ENCODE measurements at regions not wholly inside any gene's neighbourhood (a gene's known extent, or its start where the extent isn't known, plus 50 kb on each side); places are given as distances from the start of the nearest gene placed in this dataset.
A peak's percentile ranks its signal among the peaks of the same experiment; 100 is the strongest.

- H3K9me3 ChIP-seq: peaks cover 6% of the 10 kb centered on the region; the same call in 1 of the 2 replicates
- no peak overlapping the region for H3K27ac Mint-ChIP-seq (ENCODE audit: unreplicated experiment)
- no peaks in the 10 kb centered on the region for H3K27me3 ChIP-seq (replicated peaks; ENCODE audit: control insufficient read depth, insufficient read depth, low read length)
- ChIA-PET POLR2A (no interaction called here), CTCF (no interaction called here)
- H3K36me3 Mint-ChIP-seq (ENCODE audit: insufficient read depth, unreplicated experiment): no peaks in the 10 kb centered on the region
- no peak for DNase-seq
- H3K4me1 Mint-ChIP-seq (ENCODE audit: low read depth, unreplicated experiment): peaks cover 18% of the 10 kb centered on the region
- intact Hi-C loops (cut with micrococcal nuclease; ENCODE audit: unreplicated experiment): no loop called here
- peaks cover 20% of the 10 kb centered on the region for H3K9me3 Mint-ChIP-seq (ENCODE audit: unreplicated experiment)
- peaks cover 2% of the 10 kb centered on the region for H3K36me3 ChIP-seq (ENCODE audit: control insufficient read depth, insufficient read depth, low read length)
- BruUV-seq (replicated peaks): no TSS peak
- H3K4me3 ChIP-seq (ENCODE audit: low read depth, low read length): no peak overlapping the region
- H3K27me3 Mint-ChIP-seq (ENCODE audit: insufficient read depth, unreplicated experiment): no peaks in the 10 kb centered on the region
- peaks cover 19% of the 10 kb centered on the region for H3K4me1 ChIP-seq
- H3K4me3 Mint-ChIP-seq (ENCODE audit: unreplicated experiment): no peak overlapping the region
- no peak for TF ChIP-seq CTCF (IDR thresholded peaks at IDR 0.05; ENCODE audit: insufficient read depth in 1 of 2, low read depth in 1 of 2, low read length in 1 of 2, severe bottlenecking in 1 of 2, unreplicated experiment in 1 of 2)
Measured at GRCh38 chr12:5310151-5310550, 121.8 kb upstream of the NTF3 start.

GRCh38 chr12:5317556-5317955 is 114.4 kb upstream of the NTF3 start:
- peaks cover 51% of the 10 kb centered on the region for H3K9me3 Mint-ChIP-seq (ENCODE audit: unreplicated experiment)
- POLR2A ChIA-PET: no interaction called here
- peaks cover 12% of the 10 kb centered on the region for H3K4me1 Mint-ChIP-seq (ENCODE audit: low read depth, unreplicated experiment)
- Histone ChIP-seq H3K36me3 (ENCODE audit: control insufficient read depth, insufficient read depth, low read length) (peaks cover 2% of the 10 kb centered on the region; the same call in 1 of the 2 replicates), H3K4me1 (no peaks in the 10 kb centered on the region), H3K9me3 (0 out of 2 replicates have a peak, but pooled peaks cover under 1% of the 10 kb centered on the region), H3K27me3 (replicated peaks; ENCODE audit: control insufficient read depth, insufficient read depth, low read length) (no peaks in the 10 kb centered on the region), H3K4me3 (ENCODE audit: low read depth, low read length) (no peak overlapping the region)
- BruUV-seq (replicated peaks): no TSS peak
- CTCF ChIA-PET: no interaction called here
- TF ChIP-seq CTCF (IDR thresholded peaks at IDR 0.05; ENCODE audit: insufficient read depth in 1 of 2, low read depth in 1 of 2, low read length in 1 of 2, severe bottlenecking in 1 of 2, unreplicated experiment in 1 of 2): no peak
- peaks cover 4% of the 10 kb centered on the region for H3K36me3 Mint-ChIP-seq (ENCODE audit: insufficient read depth, unreplicated experiment)
- no peak for DNase-seq
- H3K4me3 Mint-ChIP-seq (ENCODE audit: unreplicated experiment): no peak overlapping the region
- H3K27me3 Mint-ChIP-seq (ENCODE audit: insufficient read depth, unreplicated experiment): no peaks in the 10 kb centered on the region
- no peak overlapping the region for H3K27ac Mint-ChIP-seq (ENCODE audit: unreplicated experiment)
- intact Hi-C loops (cut with micrococcal nuclease; ENCODE audit: unreplicated experiment): no loop called here

GRCh38 chr12:5318874-5319273 is 113.0 kb upstream of the NTF3 start:
- Histone ChIP-seq H3K4me1 (no peaks in the 10 kb centered on the region), H3K9me3 (no peaks in the 10 kb centered on the region), H3K4me3 (ENCODE audit: low read depth, low read length) (no peak overlapping the region), H3K36me3 (ENCODE audit: control insufficient read depth, insufficient read depth, low read length) (peaks cover 2% of the 10 kb centered on the region; the same call in 1 of the 2 replicates), H3K27me3 (replicated peaks; ENCODE audit: control insufficient read depth, insufficient read depth, low read length) (no peaks in the 10 kb centered on the region)
- Mint-ChIP-seq H3K27ac (ENCODE audit: unreplicated experiment) (peak overlapping the region; percentile 62), H3K4me3 (ENCODE audit: unreplicated experiment) (no peak overlapping the region), H3K9me3 (ENCODE audit: unreplicated experiment) (peaks cover 55% of the 10 kb centered on the region), H3K27me3 (ENCODE audit: insufficient read depth, unreplicated experiment) (no peaks in the 10 kb centered on the region), H3K36me3 (ENCODE audit: insufficient read depth, unreplicated experiment) (peaks cover 4% of the 10 kb centered on the region), H3K4me1 (ENCODE audit: low read depth, unreplicated experiment) (peaks cover 12% of the 10 kb centered on the region)
- no TSS peak for BruUV-seq (replicated peaks)
- ChIA-PET CTCF (no interaction called here), POLR2A (no interaction called here)
- DNase-seq: peak; percentile 33 to 56
- TF ChIP-seq CTCF (IDR thresholded peaks at IDR 0.05; ENCODE audit: insufficient read depth in 1 of 2, low read depth in 1 of 2, low read length in 1 of 2, severe bottlenecking in 1 of 2, unreplicated experiment in 1 of 2): no peak
- intact Hi-C loops (cut with micrococcal nuclease; ENCODE audit: unreplicated experiment): no loop called here
